BJ (cell line): ENCODE measurements at regions not wholly inside any gene's neighbourhood (a gene's known extent, or its start where the extent isn't known, plus 50 kb on each side); places are given as distances from the start of the nearest gene placed in this dataset.

Experiments
- CTCF ChIA-PET: fragments of 350-600 bp; formaldehyde crosslinking; extraction: SDS; loops from one replicate; lab custom pipeline; 2021; ENCODE audit warnings: antibody characterized with exemption, inconsistent platforms; lab: Yijun Ruan, JAX
- POLR2A ChIA-PET: fragments of 300-600 bp; sonication (Branson Sonifier 250); formaldehyde crosslinking; extraction: SDS; loops from one replicate; lab custom pipeline; 2021; ENCODE audit warnings: antibody characterized with exemption; lab: Charles Lee
- DNase-seq: peaks from one replicate; pipeline ENCODE4 v3.0.0-alpha.2; 2011; ENCODE audit warnings: low read depth
- H3K27me3 ChIP-seq: 2 replicates; pipeline ENCODE4 v1.6.0; 2011; ENCODE audit warnings: low read length; ENCODE audit not compliant: control insufficient read depth, insufficient read depth
- H3K36me3 ChIP-seq: 2 replicates; pipeline ENCODE4 v1.5.1; 2011; ENCODE audit warnings: low read length; ENCODE audit not compliant: control insufficient read depth, insufficient read depth
- H3K4me3 ChIP-seq: 2 replicates; pipeline ENCODE4 v1.5.1; 2011; ENCODE audit warnings: low read depth, mild to moderate bottlenecking, control low read depth, low read length
- CTCF ChIP-seq: IDR thresholded peaks from 2 replicates; pipeline ENCODE4 v1.5.1; 2011; ENCODE audit warnings: low read depth, mild to moderate bottlenecking, control low read depth, inconsistent platforms, low read length, moderate library complexity; ENCODE audit not compliant: insufficient read depth

GRCh38 chr7:142463401-142463850, 205.6 kb upstream of the PRSS58 start:
- Histone ChIP-seq H3K4me3 (no peak overlapping the region), H3K27me3 (no peaks in the 10 kb centered on the region), H3K36me3 (no peaks in the 10 kb centered on the region)
- DNase-seq, result no peak
- ChIA-PET POLR2A (no interaction called here), CTCF (interaction anchor here (0.6 to 27.7 kb wide), 10 partner anchors 17 to 125 kb away, joined by 3 to 641 read pairs (median 7); no protein-coding TSS in a partner anchor)
- TF ChIP-seq CTCF, result no peak

DNA sequence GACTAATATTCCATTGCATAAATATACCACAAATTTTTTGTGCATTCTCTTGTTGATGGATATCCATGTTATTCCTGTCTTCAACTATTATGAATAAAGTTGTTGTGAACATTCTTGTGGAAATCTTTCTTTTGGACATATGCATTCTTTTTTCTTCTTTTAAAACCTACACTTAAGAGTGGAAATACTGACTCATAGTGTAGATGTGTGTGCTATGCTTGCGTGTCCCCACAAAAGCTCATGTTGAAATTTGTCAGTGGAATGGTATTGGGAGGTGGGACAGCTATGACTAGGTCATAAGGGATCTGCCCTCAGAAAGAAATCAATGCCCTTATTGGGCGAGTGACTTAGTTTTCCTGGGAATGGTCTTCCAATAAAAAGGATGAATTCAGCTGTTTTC, 203.6 kb upstream of the PRSS58 start:
- Histone ChIP-seq H3K27me3 (no peaks in the 10 kb centered on the region), H3K4me3 (no peak overlapping the region), H3K36me3 (no peaks in the 10 kb centered on the region)
- ChIA-PET CTCF (interaction anchor here (0.7 to 27.7 kb wide), 23 partner anchors 9 to 321 kb away, joined by 3 to 641 read pairs (median 5); no protein-coding TSS in a partner anchor), POLR2A (interaction anchor here (0.5 to 1.3 kb wide), 4 partner anchors 15 to 931 kb away, joined by 3 to 17 read pairs (median 3); no protein-coding TSS in a partner anchor)
- no peak for TF ChIP-seq CTCF
- DNase-seq, result peak; percentile 89

DNA sequence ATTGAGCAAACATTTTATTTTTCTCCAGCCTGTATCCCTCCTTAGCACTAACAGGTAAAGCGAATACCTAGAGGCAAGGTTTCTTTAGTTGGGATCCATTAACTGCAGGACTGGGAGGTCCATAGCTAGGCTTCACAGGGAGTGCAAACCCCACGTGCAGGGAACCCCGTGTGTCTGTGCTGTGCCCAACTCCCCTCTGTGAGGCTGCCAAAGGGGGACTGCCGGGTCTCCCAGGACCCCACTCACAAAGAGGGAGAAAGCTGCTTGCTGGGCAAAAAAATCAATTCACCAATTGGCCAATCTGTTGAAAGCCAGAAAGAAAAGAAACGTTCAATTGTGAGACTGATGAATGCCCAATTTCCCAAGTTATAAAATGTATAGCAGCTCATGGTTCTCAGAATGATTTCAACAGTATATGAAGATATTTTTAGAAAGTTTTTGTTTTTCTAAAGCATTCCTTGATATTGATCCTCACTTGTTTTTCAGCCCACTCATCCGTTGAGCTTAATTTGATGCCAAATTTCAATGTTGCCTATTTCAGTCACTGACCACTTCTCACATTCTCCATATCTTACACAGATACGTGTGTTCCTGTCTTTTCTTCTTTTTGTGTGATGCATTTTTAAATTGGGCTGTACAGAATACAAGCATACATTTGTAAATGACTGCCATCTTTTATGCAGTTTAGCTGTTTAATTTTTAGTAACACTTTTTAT, 202.7 kb upstream of the PRSS58 start:
- H3K4me3 ChIP-seq, result no peak overlapping the region
- ChIA-PET POLR2A (no interaction called here), CTCF (interaction anchor here (0.8 to 27.7 kb wide), 28 partner anchors 8 to 351 kb away, joined by 3 to 641 read pairs (median 6); no protein-coding TSS in a partner anchor)
- no peak for TF ChIP-seq CTCF
- DNase-seq, result no peak
- H3K27me3 ChIP-seq, result no peaks in the 10 kb centered on the region
- no peaks in the 10 kb centered on the region for H3K36me3 ChIP-seq

DNA sequence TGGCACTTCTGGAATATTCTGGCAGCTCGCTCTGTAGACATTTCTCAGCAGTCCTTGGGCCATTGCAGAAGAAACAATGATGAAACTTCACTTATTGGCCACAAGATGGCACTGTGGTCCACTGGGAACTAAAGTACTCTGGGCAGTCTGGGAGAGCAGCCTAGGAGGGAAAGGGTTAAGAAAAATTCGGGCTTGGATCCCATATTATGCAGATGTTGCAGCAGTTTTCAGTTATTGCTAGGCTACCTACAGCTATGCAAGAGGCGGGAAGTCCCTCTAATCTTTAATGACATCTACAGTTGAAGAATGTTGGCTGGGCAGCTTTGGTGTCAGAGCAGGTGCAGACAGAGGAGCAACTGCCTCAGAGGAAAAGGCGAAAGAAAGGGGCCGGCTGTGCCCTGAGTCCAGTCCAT, 201.7 kb upstream of the PRSS58 start:
- peak; percentile 75 for TF ChIP-seq CTCF
- ChIA-PET POLR2A (interaction anchor here (0.6 kb wide), 1 partner anchor 328 kb away, joined by 4 read pairs; no protein-coding TSS in a partner anchor), CTCF (interaction anchor here (0.8 to 27.7 kb wide), 37 partner anchors 9 to 542 kb away, joined by 3 to 641 read pairs (median 5); no protein-coding TSS in a partner anchor)
- Histone ChIP-seq H3K27me3 (no peaks in the 10 kb centered on the region), H3K36me3 (no peaks in the 10 kb centered on the region), H3K4me3 (no peak overlapping the region)
- DNase-seq, result peak; percentile 41

GRCh38 chr7:142457146-142457703, 199.4 kb upstream of the PRSS58 start:
- ChIA-PET CTCF (interaction anchor here (0.6 to 27.7 kb wide), 12 partner anchors 8 to 326 kb away, joined by 3 to 641 read pairs (median 5); no protein-coding TSS in a partner anchor), POLR2A (no interaction called here)
- Histone ChIP-seq H3K4me3 (no peak overlapping the region), H3K27me3 (no peaks in the 10 kb centered on the region), H3K36me3 (no peaks in the 10 kb centered on the region)
- DNase-seq, result no peak
- TF ChIP-seq CTCF, result no peak
